PC-3 (cell line): ENCODE measurements at regions not wholly inside any gene's neighbourhood (a gene's known extent, or its start where the extent isn't known, plus 50 kb on each side); places are given as distances from the start of the nearest gene placed in this dataset.

Source experiments
- EZH2 ChIP-seq: fragments of 300-600 bp; sonication (generic); IDR thresholded peaks from one replicate; pipeline ENCODE4 v1.6.1; 2017; ENCODE audit warnings: antibody characterized with exemption, mild to moderate bottlenecking, low read length; ENCODE audit not compliant: unreplicated experiment
- EZH2phosphoT487 ChIP-seq: fragments of 300-600 bp; sonication (generic); IDR thresholded peaks from 2 replicates; pipeline ENCODE4 v1.6.1; 2018; ENCODE audit warnings: mild to moderate bottlenecking, antibody characterized with exemption, low read length, borderline replicate concordance
- TF ChIP-seq, protein P1 (sequence below): fragments of 300-600 bp; sonication (generic); conservative IDR thresholded peaks from 2 replicates; pipeline ENCODE4 v1.5.1; 2017; ENCODE audit warnings: antibody characterized with exemption, low read depth, mild to moderate bottlenecking, low read length

- no peak for TF ChIP-seq EZH2
- TF ChIP-seq, protein P1, sequence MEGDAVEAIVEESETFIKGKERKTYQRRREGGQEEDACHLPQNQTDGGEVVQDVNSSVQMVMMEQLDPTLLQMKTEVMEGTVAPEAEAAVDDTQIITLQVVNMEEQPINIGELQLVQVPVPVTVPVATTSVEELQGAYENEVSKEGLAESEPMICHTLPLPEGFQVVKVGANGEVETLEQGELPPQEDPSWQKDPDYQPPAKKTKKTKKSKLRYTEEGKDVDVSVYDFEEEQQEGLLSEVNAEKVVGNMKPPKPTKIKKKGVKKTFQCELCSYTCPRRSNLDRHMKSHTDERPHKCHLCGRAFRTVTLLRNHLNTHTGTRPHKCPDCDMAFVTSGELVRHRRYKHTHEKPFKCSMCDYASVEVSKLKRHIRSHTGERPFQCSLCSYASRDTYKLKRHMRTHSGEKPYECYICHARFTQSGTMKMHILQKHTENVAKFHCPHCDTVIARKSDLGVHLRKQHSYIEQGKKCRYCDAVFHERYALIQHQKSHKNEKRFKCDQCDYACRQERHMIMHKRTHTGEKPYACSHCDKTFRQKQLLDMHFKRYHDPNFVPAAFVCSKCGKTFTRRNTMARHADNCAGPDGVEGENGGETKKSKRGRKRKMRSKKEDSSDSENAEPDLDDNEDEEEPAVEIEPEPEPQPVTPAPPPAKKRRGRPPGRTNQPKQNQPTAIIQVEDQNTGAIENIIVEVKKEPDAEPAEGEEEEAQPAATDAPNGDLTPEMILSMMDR: no peak
- TF ChIP-seq EZH2phosphoT487: no peak
Observed at GRCh38 chr3:194775731-194776130, 90.0 kb downstream of the FAM43A start.
